NCI-H2227 treated with DMSO at 0.1 percent for 48 hours (cell line): ENCODE measurements at regions not wholly inside any gene's neighbourhood (a gene's known extent, or its start where the extent isn't known, plus 50 kb on each side); places are given as distances from the start of the nearest gene placed in this dataset.
A peak's percentile ranks its signal among the peaks of the same experiment; 100 is the strongest.
"Not testable (repeated sequence)": the region's sequence is repeated elsewhere in the genome, so short reads cannot be mapped to it uniquely, and the experiment has no call there.

Experiments
- DNase-seq: peaks from one replicate; lab custom pipeline; 2025; lab: John Stamatoyannopoulos, UW

DNA sequence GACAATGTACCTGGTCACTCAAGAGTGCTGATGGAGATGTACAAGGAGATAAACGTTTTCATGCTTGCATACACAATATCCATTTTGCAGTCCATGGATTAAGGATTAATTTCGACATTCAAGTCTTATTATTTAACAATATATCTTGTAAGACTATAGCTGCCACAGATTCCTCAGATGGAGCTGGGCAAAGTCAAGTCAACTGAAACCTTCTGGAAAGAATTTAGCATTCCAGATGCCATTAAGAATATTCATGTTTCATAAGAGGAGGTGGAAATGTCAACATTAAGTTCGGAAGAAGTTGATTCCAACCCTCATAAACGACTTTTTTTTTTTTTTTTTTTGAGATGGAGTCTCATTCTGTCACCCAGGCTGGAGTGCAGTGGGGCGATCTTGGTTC lies 126.0 kb downstream of the SHANK2 start:
- DNase-seq = not testable (repeated sequence)

DNA sequence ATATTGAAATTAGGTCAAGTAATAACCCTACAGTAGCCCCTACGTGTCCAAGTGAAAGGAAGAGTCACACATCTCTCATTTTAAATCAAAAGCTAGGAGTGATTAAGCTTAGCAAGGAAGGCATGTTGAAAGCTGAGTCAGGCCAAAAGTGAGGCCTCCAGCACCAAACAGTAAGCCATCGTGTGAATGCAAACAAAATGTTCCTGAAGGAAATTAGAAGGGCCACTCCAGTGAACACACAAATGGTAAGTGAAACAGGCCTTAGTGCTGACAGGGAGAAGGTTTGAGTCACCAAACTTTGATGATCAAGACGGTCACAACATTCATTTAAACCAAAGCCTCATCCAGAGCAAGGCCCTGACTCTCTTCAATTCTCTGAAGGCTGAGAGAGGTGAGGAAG lies 127.2 kb downstream of the SHANK2 start:
- no peak for DNase-seq

DNA sequence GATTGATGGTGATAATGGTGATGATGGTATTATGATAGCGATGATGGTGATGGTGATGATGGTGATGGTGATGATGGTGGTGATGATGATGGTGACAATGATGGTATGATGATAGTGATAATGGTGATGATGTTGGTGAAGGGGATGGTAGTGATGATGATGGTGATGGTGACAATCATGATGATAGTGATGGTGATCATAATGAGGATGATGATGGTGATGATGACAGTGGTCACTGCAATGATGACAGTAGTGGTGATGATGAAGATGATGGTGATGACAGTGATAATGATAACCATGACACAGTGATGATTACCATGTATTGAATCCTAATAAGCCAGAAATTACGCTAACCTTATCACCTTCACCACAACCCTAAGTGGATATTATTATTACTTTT lies 128.2 kb downstream of the SHANK2 start:
- DNase-seq = no peak

GRCh38 chr11:71120471-71120896 lies 131.9 kb downstream of the SHANK2 start:
- DNase-seq = peak; percentile 6

GRCh38 chr11:71119656-71120269 lies 132.6 kb downstream of the SHANK2 start:
- DNase-seq = peak; percentile 9

DNA sequence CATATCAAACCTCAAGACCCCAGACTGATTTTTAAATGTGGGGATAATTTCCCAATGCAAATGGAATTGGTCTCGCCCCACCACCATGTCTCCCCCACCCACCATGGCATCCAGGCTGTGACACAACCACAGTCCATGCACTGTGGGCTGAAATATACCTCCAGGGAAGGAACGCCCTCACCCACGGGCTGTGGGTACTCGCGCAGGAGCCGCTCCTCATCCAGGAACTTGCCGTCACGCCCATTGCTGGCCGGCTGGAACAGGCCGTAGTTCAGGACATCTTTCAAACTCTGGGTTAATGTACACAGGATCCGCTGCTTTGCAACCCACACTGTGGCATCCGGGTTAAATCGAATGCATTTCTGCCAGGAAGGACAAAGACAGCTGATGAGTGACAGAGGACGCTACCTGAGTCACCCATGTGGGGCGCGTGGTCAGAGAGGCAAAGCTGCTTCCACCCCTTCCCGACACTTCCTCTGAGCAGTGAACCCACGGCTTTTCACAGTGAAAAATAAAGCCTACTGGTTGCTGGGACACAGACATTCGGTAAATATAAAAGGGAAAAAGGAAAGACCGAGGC lies 133.6 kb downstream of the SHANK2 start:
- no peak for DNase-seq

DNA sequence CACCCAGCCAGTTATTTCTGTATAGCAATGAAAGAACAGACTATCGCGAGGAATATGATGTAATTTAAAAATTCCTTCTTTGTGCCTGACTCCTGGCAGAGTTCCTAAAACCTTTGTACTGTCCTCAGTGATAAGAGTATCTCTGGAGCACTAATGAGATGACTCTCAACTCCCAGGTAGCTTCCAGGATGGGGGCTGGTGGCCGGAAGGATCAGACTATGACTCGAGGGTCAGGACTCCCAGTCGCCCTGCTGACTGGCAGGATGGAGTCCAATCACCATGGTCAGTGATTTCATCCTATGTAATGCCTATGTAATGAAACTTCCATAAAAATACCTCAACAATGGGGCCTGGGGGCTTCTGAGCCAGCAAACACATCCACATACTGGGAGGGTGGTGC lies 135.1 kb downstream of the SHANK2 start:
- DNase-seq = no peak

DNA sequence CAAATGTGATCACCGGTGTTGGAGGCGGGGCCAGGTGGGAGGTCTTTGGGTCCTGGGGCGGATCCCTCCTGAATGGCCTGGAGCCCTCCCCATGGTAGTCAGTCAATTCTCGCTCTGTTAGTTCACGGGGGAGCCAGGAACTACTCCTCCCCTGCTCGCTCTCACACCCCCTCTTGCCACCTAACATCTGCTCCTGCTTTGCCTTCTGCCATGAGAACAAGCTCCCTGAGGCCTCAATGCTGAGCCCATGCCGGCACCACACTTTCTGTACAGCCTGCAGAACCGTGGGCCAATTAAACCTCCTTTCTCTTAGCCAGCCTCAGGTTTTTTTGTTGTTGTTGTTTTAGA lies 135.7 kb downstream of the SHANK2 start:
- DNase-seq = no peak

GRCh38 chr11:71115770-71116692 lies 136.3 kb downstream of the SHANK2 start:
- DNase-seq = no peak

DNA sequence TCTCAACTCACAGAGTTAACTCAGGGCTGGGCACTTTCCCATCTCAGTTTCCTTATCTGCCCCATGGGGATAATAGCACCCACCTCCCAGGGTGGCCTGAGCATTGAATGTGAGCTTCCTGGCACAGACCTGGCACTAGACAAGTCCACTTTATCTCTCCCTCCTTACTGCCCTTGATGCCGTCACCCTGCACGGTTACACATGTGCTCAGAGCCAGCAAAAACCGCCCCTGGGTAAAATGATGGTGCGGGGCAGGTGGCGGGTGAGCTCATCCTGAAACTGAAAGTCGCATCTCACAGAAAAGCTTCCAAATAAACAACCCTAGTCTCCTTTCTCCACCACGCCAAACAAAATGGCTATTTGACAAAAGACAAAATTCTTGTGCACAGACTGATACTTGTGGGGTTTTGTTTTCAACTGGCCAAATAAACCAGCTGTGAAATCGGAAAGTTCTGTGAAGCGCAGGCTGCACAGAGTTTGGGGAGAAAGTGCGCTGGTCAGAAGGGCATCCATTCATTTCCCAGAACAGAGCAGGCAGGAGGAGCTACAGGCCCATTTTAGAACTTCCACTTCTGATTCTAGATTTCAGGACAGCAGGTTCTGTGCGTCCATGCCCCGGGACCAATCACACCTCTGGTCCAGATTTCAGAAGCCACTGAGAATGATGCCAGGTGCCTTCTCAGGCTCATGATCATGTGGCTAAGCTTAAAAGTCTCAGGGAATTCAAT lies 138.1 kb downstream of the SHANK2 start:
- no peak for DNase-seq

- no peak for DNase-seq
Measured at GRCh38 chr11:71112990-71113389, 139.4 kb downstream of the SHANK2 start.

DNA sequence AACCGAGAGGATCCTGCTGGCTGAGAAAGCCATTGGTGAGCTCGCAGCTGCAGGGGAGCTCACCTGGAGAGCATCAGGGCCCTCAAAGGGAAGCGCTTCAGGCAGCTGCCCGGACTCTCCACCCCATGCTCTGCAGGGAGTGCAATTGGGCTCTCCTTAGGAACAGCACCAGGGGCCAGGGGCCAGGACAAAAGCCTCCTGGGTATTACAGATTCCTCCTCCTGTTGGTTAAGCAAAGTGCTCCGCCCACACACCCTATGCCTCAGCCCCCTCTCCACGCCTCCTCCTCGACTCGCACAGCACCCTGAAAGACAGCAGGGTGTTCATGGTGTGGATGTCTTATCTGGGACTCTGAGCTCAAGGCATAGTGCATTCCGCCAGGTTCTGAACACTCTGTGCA lies 139.9 kb downstream of the SHANK2 start:
- DNase-seq = no peak

- no peak for DNase-seq
Measured at GRCh38 chr11:71109586-71109985, 142.8 kb downstream of the SHANK2 start.

DNA sequence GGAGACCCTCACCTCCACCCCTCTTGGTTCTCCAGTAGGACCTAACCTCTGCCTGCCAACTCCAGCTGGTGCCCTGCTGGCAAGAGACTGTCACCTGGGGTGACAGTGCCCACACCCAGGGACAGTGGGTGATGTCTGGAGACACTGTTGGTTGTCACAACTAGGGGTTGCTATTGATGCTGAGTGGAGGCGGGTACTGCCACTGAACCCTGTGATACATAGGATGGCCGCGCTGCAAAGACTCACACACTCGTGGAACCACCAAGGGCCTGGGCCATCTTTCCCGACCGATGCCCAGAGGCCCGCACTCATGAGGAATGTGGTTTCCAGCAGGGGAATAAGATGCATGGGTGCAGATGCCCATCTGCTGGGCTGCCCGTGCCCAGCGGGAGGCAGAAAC lies 143.2 kb downstream of the SHANK2 start:
- no peak for DNase-seq

DNA sequence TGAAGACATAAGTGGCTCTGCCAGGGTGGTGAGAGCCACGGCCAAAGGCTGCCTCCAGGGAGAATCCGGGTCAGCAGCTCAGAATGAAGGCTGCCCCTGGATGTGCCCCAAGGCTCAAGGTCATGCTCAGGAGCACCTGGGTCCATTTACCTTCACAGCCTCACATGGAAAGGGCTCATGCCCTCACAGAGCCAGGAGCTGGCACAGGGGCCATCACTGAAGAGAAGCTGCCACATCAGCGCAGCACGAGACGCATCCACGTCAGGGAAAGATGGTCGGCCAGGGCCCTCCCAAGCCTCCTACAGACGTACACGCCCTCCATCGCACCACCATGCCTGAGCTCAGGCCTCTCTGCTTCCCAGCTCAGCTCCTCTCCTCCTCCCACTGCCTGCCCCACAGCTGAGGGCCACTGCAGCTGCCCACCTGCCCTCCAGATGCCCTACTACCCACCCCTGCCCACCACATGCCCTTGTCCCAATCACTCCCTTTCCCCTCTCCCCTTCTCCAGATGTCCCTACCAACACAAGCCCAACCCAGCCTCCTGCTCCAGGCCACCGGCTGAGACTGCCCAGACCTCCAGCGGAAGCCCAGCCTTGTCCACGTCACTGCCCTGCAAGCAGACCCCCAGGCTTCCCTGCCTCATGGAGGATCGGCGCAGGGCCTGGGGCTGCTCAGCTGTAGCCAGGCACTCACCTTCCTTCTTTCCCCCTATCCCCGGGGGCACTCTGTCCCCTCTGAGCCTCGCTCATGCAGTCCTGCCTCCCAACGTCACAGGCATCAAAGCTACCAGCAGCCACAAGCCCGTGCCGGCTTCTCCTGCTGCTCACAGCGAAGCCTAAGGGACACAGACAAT lies 144.1 kb downstream of the SHANK2 start:
- DNase-seq = no peak

GRCh38 chr11:71106671-71107070 lies 145.7 kb downstream of the SHANK2 start:
- DNase-seq = no peak

DNA sequence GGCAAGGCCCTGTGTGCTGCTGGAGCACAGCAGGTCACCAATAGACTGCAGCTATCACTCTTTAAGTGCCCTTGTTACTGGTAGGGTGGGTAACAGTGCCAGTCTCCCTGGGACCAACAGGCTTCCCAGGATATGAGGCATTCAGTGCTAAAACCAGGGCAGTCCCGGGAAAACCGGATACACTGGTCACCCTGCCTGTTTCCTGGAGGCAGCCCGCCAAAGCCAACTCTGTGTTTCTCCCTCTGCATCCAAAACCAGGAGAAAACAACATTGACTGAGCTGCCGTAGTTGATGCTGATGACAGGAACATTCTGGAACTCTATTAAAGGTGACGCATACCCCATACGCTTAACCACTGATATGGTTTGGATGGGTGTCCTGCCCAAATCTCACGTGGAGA lies 149.1 kb downstream of the SHANK2 start:
- no peak for DNase-seq

- no peak for DNase-seq
Measured at GRCh38 chr11:71102251-71102995, 150.0 kb downstream of the SHANK2 start.

DNA sequence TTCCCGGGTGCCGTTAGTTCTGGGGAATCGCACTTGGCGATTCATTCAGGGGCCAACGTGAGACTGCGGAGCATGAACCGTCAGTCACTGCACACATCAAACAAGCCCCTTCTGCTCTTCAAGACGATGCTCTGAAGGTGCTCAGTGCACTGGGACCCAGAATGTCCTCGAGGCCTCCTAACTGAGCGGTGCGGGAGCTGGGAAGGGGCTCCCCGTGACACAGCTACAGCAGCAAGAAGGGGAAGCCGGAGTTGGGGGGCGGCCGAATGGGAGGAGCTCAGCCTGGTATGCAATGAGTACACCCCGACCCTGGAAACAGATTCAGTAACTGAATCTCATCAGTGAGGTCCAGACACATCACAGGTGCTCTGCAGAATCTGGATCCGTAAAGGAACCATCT lies 150.8 kb downstream of the SHANK2 start:
- DNase-seq = no peak

DNA sequence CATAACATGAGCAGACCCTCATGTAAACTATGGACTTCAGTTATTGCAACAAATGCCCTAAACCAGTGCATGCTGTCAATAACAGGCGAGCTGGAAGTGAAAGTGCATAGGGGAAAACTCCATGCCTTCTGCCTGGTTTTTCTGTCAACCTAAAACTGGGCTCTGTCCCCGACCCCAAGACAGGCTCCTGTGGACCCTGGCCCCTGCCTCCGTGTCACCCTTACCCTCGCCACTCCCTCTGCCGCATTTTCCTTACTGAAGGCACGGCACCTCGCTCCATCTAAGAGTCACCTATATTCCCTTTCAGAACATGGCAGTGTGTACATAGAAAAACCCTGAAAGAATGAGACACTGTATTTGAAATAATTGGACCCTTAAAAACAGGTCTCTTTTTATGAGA lies 151.3 kb downstream of the SHANK2 start:
- DNase-seq = no peak

- DNase-seq = no peak
Measured at GRCh38 chr11:71098776-71099175, 153.6 kb downstream of the SHANK2 start.
